Left lung (tissue), 4 donors: ENCODE measurements at regions not wholly inside any gene's neighbourhood (a gene's known extent, or its start where the extent isn't known, plus 50 kb on each side); places are given as distances from the start of the nearest gene placed in this dataset.
A peak's percentile ranks its signal among the peaks of the same experiment; 100 is the strongest.

ENCODE experiments used
- ATAC-seq: fragments of 200-7000 bp; cut with Tn5 transposase; one replicate; pipeline ENCODE4 v1.9.1; 2020; ENCODE audit warnings: moderate library complexity
- DNase-seq, 4 donors: peaks; one replicate each; pipeline ENCODE4 v3.0.0-alpha.2; 2013 to 2020
- H3K27ac ChIP-seq, 2 donors: fragments of 200-600 bp; sonication (generic) in 1 of 2; one replicate each; pipeline versions ENCODE4 v1.5.0 to v1.8.0; 2020 to 2021
- H3K27me3 ChIP-seq, 2 donors: fragments of 200-600 bp; sonication (generic) in 1 of 2; one replicate each; pipeline versions ENCODE4 v1.5.0 to v1.8.0; 2020 to 2021
- H3K36me3 ChIP-seq, 2 donors: fragments of 200-600 bp; sonication (generic) in 1 of 2; one replicate each; pipeline versions ENCODE4 v1.5.0 to v1.8.0; 2020 to 2021
- H3K4me1 ChIP-seq, 2 donors: fragments of 200-600 bp; one replicate each; pipeline ENCODE4 v1.8.0; 2021
- H3K4me3 ChIP-seq, 2 donors: fragments of 200-600 bp; sonication (generic) in 1 of 2; one replicate each; pipeline versions ENCODE4 v1.5.0 to v1.8.0; 2020 to 2021; ENCODE audit warnings: mild to moderate bottlenecking in 1 of 2
- H3K9me3 ChIP-seq, 2 donors: fragments of 200-600 bp; sonication (generic) in 1 of 2; one replicate each; pipeline versions ENCODE4 v1.5.0 to v1.8.0; 2020 to 2021
- intact Hi-C, 2 donors: fragments of 100-400 bp; cut with DNase I; formaldehyde crosslinking; loops; one replicate each; pipeline versions ENCODE4 v1.11.2 to v1.14.2; 2022
- TF ChIP-seq, protein P1 (sequence below), 2 donors: fragments of 200-600 bp; sonication (generic) in 1 of 2; IDR thresholded peaks; one replicate each; pipeline versions ENCODE4 v1.5.0 to v1.8.0; 2021; ENCODE audit warnings: antibody characterized with exemption in 2 of 2
- donor health status: DM: no; HTN: yes; CAD: no.
- donor health status: DM: no; HTN: no; CAD: no.

DNA sequence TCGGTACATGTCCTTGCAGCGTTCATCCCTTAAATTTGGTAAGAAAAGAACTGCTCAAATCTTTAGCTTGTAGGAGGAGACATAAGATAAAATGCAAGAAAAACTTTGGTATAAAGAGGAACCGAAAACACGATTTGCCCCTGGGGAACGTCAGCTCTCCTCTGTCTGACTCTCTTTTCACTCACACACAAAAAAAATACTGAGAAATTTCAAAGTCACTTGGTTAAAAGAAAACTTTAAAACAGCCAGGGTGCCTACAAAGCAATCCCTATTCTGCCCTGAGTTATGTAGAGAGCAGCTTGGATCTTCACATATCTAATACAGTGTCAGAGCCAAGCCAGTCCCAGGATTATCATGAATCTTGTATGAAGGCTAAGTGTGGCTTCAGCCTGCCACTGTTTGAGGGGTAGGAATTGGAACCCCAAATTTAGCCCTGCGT is 248.5 kb upstream of the CXXC4 start:
- Histone ChIP-seq H3K4me1 (no peaks in the 10 kb centered on the region), H3K9me3 (no peaks in the 10 kb centered on the region), H3K27ac (no peak overlapping the region), H3K36me3 (no peaks in the 10 kb centered on the region), H3K4me3 (no peak overlapping the region), H3K27me3 (no peaks in the 10 kb centered on the region)
- intact Hi-C loops = no loop called here
- no peak for DNase-seq
- TF ChIP-seq, protein P1, sequence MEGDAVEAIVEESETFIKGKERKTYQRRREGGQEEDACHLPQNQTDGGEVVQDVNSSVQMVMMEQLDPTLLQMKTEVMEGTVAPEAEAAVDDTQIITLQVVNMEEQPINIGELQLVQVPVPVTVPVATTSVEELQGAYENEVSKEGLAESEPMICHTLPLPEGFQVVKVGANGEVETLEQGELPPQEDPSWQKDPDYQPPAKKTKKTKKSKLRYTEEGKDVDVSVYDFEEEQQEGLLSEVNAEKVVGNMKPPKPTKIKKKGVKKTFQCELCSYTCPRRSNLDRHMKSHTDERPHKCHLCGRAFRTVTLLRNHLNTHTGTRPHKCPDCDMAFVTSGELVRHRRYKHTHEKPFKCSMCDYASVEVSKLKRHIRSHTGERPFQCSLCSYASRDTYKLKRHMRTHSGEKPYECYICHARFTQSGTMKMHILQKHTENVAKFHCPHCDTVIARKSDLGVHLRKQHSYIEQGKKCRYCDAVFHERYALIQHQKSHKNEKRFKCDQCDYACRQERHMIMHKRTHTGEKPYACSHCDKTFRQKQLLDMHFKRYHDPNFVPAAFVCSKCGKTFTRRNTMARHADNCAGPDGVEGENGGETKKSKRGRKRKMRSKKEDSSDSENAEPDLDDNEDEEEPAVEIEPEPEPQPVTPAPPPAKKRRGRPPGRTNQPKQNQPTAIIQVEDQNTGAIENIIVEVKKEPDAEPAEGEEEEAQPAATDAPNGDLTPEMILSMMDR (IDR thresholded peaks at IDR 0.05) = no peak
- ATAC-seq = no peak

DNA sequence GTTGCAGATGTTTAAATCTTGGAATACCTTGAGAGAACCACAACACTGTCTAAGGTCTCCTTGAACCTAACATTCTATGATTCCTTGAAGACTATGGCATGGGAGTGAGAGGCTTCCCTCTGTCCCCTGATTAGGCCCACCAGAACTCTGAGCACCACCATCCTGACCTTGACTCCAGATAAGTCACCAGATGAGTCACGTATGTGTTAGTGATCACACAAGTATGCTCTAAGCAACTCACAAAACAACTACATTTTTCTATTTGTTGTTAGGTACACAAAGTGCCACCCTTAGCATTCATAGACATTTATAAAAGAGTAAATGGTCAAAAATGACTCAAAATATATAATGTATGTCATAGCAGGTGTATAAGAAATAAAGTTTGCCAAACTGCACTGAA is 252.9 kb upstream of the CXXC4 start:
- DNase-seq (no peak), ATAC-seq (no peak)
- Histone ChIP-seq H3K9me3 (no peaks in the 10 kb centered on the region), H3K36me3 (no peaks in the 10 kb centered on the region), H3K4me1 (no peaks in the 10 kb centered on the region), H3K27ac (no peak overlapping the region), H3K4me3 (no peak overlapping the region), H3K27me3 (no peaks in the 10 kb centered on the region)
- intact Hi-C loops = no loop called here
- TF ChIP-seq, protein P1 (IDR thresholded peaks at IDR 0.05) = no peak

DNA sequence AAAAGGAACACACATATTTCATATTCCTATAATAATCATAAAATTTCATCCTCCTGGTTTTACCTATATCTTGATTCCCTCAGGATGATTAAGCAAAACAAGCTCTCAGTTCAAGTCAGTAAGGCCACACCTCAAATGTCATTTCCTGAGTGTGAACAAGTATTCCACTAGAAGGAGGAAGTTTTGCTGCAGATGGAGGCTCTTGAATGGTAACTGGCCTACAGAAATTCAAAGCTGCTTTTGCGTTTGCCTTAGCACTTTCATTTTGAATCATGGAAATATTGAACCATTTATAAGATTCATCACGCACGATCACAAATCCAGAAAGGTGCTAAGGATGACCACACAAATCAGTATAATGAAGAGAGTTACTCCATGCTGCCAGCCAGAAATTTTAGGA is 254.4 kb upstream of the CXXC4 start:
- no peaks in the 10 kb centered on the region for H3K36me3 ChIP-seq
- H3K4me3 ChIP-seq = no peak overlapping the region
- no peak for DNase-seq
- TF ChIP-seq, protein P1 (IDR thresholded peaks at IDR 0.05) = no peak
- H3K9me3 ChIP-seq = no peaks in the 10 kb centered on the region
- H3K27ac ChIP-seq = no peak overlapping the region
- ATAC-seq = peak; percentile 55
- H3K4me1 ChIP-seq = no peaks in the 10 kb centered on the region
- H3K27me3 ChIP-seq = no peaks in the 10 kb centered on the region
- intact Hi-C loops = no loop called here

GRCh38 chr4:104750008-104750407 is 255.3 kb upstream of the CXXC4 start:
- DNase-seq (peak in 1 of 4 donors; percentile 16), ATAC-seq (no peak)
- H3K27ac ChIP-seq = no peak overlapping the region
- no peak overlapping the region for H3K4me3 ChIP-seq
- no peaks in the 10 kb centered on the region for H3K36me3 ChIP-seq
- TF ChIP-seq, protein P1 (IDR thresholded peaks at IDR 0.05) = no peak
- H3K27me3 ChIP-seq = no peaks in the 10 kb centered on the region
- H3K4me1 ChIP-seq = no peaks in the 10 kb centered on the region
- intact Hi-C loops = no loop called here
- H3K9me3 ChIP-seq = no peaks in the 10 kb centered on the region

DNA sequence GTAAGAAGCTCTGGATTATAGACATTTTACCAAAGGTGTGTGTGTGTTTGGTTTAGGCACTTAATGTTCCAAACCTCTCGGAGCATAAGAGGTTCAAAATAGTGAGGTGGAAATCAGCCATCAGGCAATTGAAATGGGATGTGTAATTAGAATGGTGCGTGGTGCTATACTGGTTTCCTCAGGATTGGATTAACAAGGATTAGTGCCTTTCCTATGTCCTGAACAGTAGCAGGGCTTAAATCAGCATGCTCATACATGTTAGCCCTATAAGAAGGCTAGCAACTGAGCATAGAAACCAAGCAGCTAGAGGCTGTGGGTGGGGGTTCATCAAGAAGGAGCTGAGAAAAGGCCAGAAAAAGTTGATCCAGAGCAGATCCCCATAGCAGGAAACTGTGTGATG is 256.8 kb upstream of the CXXC4 start:
- Histone ChIP-seq H3K4me1 (no peaks in the 10 kb centered on the region), H3K27me3 (no peaks in the 10 kb centered on the region), H3K27ac (no peak overlapping the region), H3K4me3 (no peak overlapping the region), H3K36me3 (no peaks in the 10 kb centered on the region), H3K9me3 (no peaks in the 10 kb centered on the region)
- intact Hi-C loops = no loop called here
- DNase-seq (no peak), ATAC-seq (peak; percentile 72)
- TF ChIP-seq, protein P1 (IDR thresholded peaks at IDR 0.05) = no peak
